ENCODE measurements at regions not wholly inside any gene's neighbourhood (a gene's known extent, or its start where the extent isn't known, plus 50 kb on each side); places are given as distances from the start of the nearest gene placed in this dataset.

DNA sequence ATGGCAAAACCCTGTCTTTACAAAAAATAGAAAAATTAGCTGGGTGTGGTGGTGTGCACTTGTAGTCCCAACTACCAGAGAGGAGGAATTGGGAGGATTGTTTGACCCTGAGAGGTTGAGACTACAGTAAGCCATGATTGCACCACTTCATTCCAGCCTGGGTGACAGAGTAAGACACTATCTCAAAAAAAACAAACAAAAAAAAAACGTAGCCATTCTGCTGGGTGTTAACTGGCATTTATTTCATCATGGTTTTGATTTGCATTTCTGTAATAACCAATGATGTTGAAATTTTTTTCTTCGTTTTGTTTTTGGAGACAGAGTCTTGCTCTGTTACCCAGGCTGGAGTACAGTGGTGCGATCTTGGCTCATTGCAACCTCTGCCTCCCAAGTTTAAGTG, 63.3 kb downstream of the RPLP1 start:
- Mint-ChIP-seq H3K4me3 (no peak overlapping the region), H3K9me3 (peaks cover 7% of the 10 kb centered on the region), H3K27ac (no peak overlapping the region), H3K27me3 (ENCODE audit: low read depth) (no peaks in the 10 kb centered on the region), H3K36me3 (no peaks in the 10 kb centered on the region), H3K4me1 (no peaks in the 10 kb centered on the region)
- DNase-seq (ENCODE audit: low spot score), result no peak
- ChIA-PET CTCF (no interaction called here), POLR2A (no interaction called here)
- ATAC-seq, result no peak
- TF ChIP-seq, protein P1, sequence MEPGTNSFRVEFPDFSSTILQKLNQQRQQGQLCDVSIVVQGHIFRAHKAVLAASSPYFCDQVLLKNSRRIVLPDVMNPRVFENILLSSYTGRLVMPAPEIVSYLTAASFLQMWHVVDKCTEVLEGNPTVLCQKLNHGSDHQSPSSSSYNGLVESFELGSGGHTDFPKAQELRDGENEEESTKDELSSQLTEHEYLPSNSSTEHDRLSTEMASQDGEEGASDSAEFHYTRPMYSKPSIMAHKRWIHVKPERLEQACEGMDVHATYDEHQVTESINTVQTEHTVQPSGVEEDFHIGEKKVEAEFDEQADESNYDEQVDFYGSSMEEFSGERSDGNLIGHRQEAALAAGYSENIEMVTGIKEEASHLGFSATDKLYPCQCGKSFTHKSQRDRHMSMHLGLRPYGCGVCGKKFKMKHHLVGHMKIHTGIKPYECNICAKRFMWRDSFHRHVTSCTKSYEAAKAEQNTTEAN (CRISPR knock-in tag; IDR thresholded peaks at IDR 0.05), result no peak
- TF ChIP-seq PRRX2 (CRISPR knock-in tag; IDR thresholded peaks at IDR 0.05), result no peak
- TF ChIP-seq, protein P2, sequence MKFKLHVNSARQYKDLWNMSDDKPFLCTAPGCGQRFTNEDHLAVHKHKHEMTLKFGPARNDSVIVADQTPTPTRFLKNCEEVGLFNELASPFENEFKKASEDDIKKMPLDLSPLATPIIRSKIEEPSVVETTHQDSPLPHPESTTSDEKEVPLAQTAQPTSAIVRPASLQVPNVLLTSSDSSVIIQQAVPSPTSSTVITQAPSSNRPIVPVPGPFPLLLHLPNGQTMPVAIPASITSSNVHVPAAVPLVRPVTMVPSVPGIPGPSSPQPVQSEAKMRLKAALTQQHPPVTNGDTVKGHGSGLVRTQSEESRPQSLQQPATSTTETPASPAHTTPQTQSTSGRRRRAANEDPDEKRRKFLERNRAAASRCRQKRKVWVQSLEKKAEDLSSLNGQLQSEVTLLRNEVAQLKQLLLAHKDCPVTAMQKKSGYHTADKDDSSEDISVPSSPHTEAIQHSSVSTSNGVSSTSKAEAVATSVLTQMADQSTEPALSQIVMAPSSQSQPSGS (CRISPR knock-in tag; IDR thresholded peaks at IDR 0.05; ENCODE audit: borderline replicate concordance, low read depth), result no peak
- TF ChIP-seq OVOL2 (CRISPR knock-in tag; IDR thresholded peaks at IDR 0.05; ENCODE audit: borderline replicate concordance), result no peak
- TF ChIP-seq ZNF138 (CRISPR knock-in tag; conservative IDR thresholded peaks at IDR 0.05), result no peak
- TF ChIP-seq CBFB (CRISPR knock-in tag; IDR thresholded peaks at IDR 0.05; ENCODE audit: low read depth), result no peak
- TF ChIP-seq TEAD1 (CRISPR knock-in tag; IDR thresholded peaks at IDR 0.05), result no peak
- no peak for TF ChIP-seq MXD4 (CRISPR knock-in tag; IDR thresholded peaks at IDR 0.05; ENCODE audit: borderline replicate concordance)
- TF ChIP-seq GABPB1 (CRISPR knock-in tag; IDR thresholded peaks at IDR 0.05), result no peak

DNA sequence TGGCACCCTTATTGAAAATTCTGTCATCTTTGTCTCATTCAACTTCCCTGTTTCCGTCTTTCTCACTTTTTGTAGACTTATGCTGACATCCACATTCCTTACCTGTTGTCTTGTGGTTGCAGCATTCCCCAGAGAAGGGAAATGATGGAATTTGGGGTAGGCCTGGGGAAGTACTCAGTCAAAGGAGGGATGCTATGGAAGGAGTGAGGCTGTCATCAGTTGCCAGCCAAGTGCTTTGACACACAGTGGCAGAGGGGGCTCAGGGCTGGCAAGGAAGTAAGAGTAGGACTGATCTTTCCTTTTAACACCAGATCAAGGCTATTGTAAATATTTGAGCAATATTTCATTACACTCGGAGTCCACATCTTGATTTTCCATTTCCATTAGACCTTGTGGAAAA, 64.4 kb downstream of the RPLP1 start:
- H3K4me3 Mint-ChIP-seq, result no peak overlapping the region
- ChIA-PET POLR2A (no interaction called here), CTCF (interaction anchor here (1.4 kb wide), 1 partner anchor 39 kb away, joined by 5 read pairs; no protein-coding TSS in a partner anchor)
- H3K36me3 Mint-ChIP-seq, result no peaks in the 10 kb centered on the region
- H3K9me3 Mint-ChIP-seq, result peaks cover 3% of the 10 kb centered on the region
- DNase-seq (ENCODE audit: low spot score) (no peak), ATAC-seq (no peak)
- no peak overlapping the region for H3K27ac Mint-ChIP-seq
- H3K27me3 Mint-ChIP-seq (ENCODE audit: low read depth), result no peaks in the 10 kb centered on the region
- no peaks in the 10 kb centered on the region for H3K4me1 Mint-ChIP-seq
- TF ChIP-seq SMAD3 (CRISPR knock-in tag; IDR thresholded peaks at IDR 0.05; ENCODE audit: borderline replicate concordance) (no peak), GTF2I (CRISPR knock-in tag; conservative IDR thresholded peaks at IDR 0.05) (no peak), JUN (CRISPR knock-in tag; IDR thresholded peaks at IDR 0.05) (no peak), ESRRA (CRISPR knock-in tag; IDR thresholded peaks at IDR 0.05; ENCODE audit: borderline replicate concordance) (no peak), GABPB1 (CRISPR knock-in tag; IDR thresholded peaks at IDR 0.05) (no peak)
- TF ChIP-seq, protein P2 (CRISPR knock-in tag; IDR thresholded peaks at IDR 0.05; ENCODE audit: borderline replicate concordance, low read depth), result no peak
- TF ChIP-seq, protein P3, sequence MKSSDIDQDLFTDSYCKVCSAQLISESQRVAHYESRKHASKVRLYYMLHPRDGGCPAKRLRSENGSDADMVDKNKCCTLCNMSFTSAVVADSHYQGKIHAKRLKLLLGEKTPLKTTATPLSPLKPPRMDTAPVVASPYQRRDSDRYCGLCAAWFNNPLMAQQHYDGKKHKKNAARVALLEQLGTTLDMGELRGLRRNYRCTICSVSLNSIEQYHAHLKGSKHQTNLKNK (CRISPR knock-in tag; IDR thresholded peaks at IDR 0.05), result no peak
- TF ChIP-seq, protein P4, sequence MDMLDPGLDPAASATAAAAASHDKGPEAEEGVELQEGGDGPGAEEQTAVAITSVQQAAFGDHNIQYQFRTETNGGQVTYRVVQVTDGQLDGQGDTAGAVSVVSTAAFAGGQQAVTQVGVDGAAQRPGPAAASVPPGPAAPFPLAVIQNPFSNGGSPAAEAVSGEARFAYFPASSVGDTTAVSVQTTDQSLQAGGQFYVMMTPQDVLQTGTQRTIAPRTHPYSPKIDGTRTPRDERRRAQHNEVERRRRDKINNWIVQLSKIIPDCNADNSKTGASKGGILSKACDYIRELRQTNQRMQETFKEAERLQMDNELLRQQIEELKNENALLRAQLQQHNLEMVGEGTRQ (CRISPR knock-in tag; IDR thresholded peaks at IDR 0.05), result no peak
- TF ChIP-seq, protein P5, sequence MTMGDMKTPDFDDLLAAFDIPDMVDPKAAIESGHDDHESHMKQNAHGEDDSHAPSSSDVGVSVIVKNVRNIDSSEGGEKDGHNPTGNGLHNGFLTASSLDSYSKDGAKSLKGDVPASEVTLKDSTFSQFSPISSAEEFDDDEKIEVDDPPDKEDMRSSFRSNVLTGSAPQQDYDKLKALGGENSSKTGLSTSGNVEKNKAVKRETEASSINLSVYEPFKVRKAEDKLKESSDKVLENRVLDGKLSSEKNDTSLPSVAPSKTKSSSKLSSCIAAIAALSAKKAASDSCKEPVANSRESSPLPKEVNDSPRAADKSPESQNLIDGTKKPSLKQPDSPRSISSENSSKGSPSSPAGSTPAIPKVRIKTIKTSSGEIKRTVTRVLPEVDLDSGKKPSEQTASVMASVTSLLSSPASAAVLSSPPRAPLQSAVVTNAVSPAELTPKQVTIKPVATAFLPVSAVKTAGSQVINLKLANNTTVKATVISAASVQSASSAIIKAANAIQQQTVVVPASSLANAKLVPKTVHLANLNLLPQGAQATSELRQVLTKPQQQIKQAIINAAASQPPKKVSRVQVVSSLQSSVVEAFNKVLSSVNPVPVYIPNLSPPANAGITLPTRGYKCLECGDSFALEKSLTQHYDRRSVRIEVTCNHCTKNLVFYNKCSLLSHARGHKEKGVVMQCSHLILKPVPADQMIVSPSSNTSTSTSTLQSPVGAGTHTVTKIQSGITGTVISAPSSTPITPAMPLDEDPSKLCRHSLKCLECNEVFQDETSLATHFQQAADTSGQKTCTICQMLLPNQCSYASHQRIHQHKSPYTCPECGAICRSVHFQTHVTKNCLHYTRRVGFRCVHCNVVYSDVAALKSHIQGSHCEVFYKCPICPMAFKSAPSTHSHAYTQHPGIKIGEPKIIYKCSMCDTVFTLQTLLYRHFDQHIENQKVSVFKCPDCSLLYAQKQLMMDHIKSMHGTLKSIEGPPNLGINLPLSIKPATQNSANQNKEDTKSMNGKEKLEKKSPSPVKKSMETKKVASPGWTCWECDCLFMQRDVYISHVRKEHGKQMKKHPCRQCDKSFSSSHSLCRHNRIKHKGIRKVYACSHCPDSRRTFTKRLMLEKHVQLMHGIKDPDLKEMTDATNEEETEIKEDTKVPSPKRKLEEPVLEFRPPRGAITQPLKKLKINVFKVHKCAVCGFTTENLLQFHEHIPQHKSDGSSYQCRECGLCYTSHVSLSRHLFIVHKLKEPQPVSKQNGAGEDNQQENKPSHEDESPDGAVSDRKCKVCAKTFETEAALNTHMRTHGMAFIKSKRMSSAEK (CRISPR knock-in tag; IDR thresholded peaks at IDR 0.05; ENCODE audit: borderline replicate concordance), result no peak
- TF ChIP-seq, protein P6, sequence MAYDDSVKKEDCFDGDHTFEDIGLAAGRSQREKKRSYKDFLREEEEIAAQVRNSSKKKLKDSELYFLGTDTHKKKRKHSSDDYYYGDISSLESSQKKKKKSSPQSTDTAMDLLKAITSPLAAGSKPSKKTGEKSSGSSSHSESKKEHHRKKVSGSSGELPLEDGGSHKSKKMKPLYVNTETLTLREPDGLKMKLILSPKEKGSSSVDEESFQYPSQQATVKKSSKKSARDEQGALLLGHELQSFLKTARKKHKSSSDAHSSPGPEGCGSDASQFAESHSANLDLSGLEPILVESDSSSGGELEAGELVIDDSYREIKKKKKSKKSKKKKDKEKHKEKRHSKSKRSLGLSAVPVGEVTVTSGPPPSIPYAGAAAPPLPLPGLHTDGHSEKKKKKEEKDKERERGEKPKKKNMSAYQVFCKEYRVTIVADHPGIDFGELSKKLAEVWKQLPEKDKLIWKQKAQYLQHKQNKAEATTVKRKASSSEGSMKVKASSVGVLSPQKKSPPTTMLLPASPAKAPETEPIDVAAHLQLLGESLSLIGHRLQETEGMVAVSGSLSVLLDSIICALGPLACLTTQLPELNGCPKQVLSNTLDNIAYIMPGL (CRISPR knock-in tag; IDR thresholded peaks at IDR 0.05), result no peak
- TF ChIP-seq, protein P7, sequence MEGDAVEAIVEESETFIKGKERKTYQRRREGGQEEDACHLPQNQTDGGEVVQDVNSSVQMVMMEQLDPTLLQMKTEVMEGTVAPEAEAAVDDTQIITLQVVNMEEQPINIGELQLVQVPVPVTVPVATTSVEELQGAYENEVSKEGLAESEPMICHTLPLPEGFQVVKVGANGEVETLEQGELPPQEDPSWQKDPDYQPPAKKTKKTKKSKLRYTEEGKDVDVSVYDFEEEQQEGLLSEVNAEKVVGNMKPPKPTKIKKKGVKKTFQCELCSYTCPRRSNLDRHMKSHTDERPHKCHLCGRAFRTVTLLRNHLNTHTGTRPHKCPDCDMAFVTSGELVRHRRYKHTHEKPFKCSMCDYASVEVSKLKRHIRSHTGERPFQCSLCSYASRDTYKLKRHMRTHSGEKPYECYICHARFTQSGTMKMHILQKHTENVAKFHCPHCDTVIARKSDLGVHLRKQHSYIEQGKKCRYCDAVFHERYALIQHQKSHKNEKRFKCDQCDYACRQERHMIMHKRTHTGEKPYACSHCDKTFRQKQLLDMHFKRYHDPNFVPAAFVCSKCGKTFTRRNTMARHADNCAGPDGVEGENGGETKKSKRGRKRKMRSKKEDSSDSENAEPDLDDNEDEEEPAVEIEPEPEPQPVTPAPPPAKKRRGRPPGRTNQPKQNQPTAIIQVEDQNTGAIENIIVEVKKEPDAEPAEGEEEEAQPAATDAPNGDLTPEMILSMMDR (IDR thresholded peaks at IDR 0.05), result no peak
- TF ChIP-seq, protein P8, sequence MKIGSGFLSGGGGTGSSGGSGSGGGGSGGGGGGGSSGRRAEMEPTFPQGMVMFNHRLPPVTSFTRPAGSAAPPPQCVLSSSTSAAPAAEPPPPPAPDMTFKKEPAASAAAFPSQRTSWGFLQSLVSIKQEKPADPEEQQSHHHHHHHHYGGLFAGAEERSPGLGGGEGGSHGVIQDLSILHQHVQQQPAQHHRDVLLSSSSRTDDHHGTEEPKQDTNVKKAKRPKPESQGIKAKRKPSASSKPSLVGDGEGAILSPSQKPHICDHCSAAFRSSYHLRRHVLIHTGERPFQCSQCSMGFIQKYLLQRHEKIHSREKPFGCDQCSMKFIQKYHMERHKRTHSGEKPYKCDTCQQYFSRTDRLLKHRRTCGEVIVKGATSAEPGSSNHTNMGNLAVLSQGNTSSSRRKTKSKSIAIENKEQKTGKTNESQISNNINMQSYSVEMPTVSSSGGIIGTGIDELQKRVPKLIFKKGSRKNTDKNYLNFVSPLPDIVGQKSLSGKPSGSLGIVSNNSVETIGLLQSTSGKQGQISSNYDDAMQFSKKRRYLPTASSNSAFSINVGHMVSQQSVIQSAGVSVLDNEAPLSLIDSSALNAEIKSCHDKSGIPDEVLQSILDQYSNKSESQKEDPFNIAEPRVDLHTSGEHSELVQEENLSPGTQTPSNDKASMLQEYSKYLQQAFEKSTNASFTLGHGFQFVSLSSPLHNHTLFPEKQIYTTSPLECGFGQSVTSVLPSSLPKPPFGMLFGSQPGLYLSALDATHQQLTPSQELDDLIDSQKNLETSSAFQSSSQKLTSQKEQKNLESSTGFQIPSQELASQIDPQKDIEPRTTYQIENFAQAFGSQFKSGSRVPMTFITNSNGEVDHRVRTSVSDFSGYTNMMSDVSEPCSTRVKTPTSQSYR (CRISPR knock-in tag; IDR thresholded peaks at IDR 0.05), result no peak

All from WTC11 (cell line).